ENCODE measurements at regions not wholly inside any gene's neighbourhood (a gene's known extent, or its start where the extent isn't known, plus 50 kb on each side); places are given as distances from the start of the nearest gene placed in this dataset.

GRCh38 chr12:34311337-34311736 is 289.0 kb downstream of the ALG10 start:
- TF ChIP-seq POLR2A (IDR thresholded peaks at IDR 0.05) (no peak), EP300 (IDR thresholded peaks at IDR 0.05; ENCODE audit: low read depth) (no peak)
